ENCODE measurements at regions not wholly inside any gene's neighbourhood (a gene's known extent, or its start where the extent isn't known, plus 50 kb on each side); places are given as distances from the start of the nearest gene placed in this dataset.

DNA sequence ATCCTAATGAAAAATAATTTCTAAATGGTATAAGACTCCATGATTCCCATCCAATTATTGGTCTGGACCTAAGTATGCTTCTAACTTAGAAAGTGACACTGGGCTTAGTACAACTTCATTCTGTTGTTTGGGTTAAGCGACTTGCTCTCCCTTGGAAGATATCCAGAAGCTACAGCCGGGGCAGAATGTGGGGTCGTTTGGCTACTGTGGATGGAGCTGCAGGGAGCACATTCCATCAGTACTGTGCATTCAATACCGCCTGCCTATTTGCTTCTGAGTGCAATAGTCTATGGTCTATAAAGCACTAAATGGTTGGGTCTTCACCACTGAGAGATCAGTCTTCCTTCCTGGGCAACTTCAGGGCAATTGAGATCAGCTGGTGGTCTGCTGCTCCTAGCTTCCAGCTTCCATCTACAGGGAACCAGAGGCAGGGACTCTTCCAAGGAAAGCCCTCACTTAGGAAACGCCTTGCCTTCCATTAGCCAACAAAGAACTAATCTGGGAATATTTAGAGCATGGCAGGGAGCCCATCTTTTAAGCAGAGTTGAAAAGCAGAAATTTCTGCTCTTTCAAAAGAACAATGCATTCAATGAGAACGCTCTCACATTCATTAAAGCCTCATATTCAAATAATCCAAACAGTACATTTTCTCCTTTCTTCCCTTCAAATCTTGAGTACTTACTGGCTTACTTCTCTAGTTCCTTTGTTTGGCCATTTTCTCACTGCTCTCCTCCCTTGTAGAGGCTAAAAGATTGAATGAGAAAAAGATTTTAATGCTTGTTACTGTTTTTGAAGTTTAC, 1049.9 kb upstream of the TENM3 start:
- Histone ChIP-seq H3K9ac (ENCODE audit: low read length in 3 of 3) (no peak overlapping the region), H3K27ac (ENCODE audit: low read depth in 2 of 2, low read length in 2 of 2) (no peak overlapping the region), H3K9me3 (ENCODE audit: control insufficient read depth in 2 of 3, insufficient read depth in 1 of 3, low read length in 3 of 3) (no peaks in the 10 kb centered on the region), H3K36me3 (ENCODE audit: control insufficient read depth in 2 of 3, insufficient read depth in 3 of 3, low read length in 3 of 3) (no peaks in the 10 kb centered on the region), H3K4me1 (ENCODE audit: control insufficient read depth in 2 of 3, insufficient read depth in 2 of 3, low read depth in 1 of 3, low read length in 3 of 3) (no peaks in the 10 kb centered on the region), H3K27me3 (ENCODE audit: control insufficient read depth, insufficient read depth, low read length) (no peaks in the 10 kb centered on the region), H3K4me3 (ENCODE audit: low read length in 3 of 3) (no peak overlapping the region)
- intact Hi-C loops (cut with DNase I): no loop called here
- FAIRE-seq (no peak), DNase-seq (peak in 3 of 5 donors; percentile 17 to 69 (median 25))
- TF ChIP-seq, protein P1, sequence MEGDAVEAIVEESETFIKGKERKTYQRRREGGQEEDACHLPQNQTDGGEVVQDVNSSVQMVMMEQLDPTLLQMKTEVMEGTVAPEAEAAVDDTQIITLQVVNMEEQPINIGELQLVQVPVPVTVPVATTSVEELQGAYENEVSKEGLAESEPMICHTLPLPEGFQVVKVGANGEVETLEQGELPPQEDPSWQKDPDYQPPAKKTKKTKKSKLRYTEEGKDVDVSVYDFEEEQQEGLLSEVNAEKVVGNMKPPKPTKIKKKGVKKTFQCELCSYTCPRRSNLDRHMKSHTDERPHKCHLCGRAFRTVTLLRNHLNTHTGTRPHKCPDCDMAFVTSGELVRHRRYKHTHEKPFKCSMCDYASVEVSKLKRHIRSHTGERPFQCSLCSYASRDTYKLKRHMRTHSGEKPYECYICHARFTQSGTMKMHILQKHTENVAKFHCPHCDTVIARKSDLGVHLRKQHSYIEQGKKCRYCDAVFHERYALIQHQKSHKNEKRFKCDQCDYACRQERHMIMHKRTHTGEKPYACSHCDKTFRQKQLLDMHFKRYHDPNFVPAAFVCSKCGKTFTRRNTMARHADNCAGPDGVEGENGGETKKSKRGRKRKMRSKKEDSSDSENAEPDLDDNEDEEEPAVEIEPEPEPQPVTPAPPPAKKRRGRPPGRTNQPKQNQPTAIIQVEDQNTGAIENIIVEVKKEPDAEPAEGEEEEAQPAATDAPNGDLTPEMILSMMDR (IDR thresholded peaks at IDR 0.05; ENCODE audit: borderline replicate concordance, extremely low read depth, insufficient read depth): no peak

DNA sequence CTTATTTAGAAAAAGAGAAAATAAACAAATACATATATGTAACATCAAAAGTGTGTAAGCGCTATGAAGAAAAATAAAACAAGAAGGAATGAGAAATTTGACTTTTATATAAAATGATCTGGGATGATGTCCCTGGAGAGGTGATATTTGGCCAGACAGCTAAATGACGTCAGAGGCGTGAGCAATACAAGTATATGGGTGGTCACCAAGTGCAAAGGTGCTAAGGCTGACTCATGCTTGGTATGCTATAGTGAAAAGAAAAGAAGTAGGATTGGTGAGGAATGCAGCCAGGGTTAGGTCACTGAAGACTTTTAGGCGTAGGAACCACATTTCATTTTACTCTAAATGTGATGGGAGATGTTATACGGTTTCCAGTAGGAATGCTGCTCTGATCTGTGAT, 1049.1 kb upstream of the TENM3 start:
- TF ChIP-seq, protein P1 (IDR thresholded peaks at IDR 0.05; ENCODE audit: borderline replicate concordance, extremely low read depth, insufficient read depth): no peak
- FAIRE-seq (no peak), DNase-seq (no peak)
- Histone ChIP-seq H3K4me1 (ENCODE audit: control insufficient read depth in 2 of 3, insufficient read depth in 2 of 3, low read depth in 1 of 3, low read length in 3 of 3) (no peaks in the 10 kb centered on the region), H3K9ac (ENCODE audit: low read length in 3 of 3) (no peak overlapping the region), H3K9me3 (ENCODE audit: control insufficient read depth in 2 of 3, insufficient read depth in 1 of 3, low read length in 3 of 3) (no peaks in the 10 kb centered on the region), H3K36me3 (ENCODE audit: control insufficient read depth in 2 of 3, insufficient read depth in 3 of 3, low read length in 3 of 3) (no peaks in the 10 kb centered on the region), H3K27me3 (ENCODE audit: control insufficient read depth, insufficient read depth, low read length) (no peaks in the 10 kb centered on the region), H3K4me3 (ENCODE audit: low read length in 3 of 3) (no peak overlapping the region), H3K27ac (ENCODE audit: low read depth in 2 of 2, low read length in 2 of 2) (no peak overlapping the region)
- intact Hi-C loops (cut with DNase I): no loop called here

DNA sequence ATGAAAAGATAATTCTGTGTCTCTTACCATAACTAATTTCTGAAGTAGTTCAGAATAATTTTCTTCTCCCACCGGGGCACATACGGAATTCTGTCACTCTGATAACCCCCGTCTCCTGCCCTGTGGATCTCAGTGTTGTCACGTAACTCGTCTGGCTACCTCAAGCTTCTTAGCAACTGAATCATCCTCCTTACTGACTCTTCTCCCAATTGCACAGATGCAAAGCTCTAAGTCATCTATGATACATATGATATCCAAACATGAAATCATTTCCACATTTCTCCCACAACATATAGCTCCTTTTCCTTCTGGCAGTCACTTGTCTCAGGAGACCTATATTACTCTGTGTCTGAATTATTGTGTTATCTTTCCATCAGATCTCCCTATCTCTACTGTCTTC, 1043.1 kb upstream of the TENM3 start:
- FAIRE-seq (no peak), DNase-seq (no peak)
- Histone ChIP-seq H3K9ac (ENCODE audit: low read length in 3 of 3) (no peak overlapping the region), H3K4me1 (ENCODE audit: control insufficient read depth in 2 of 3, insufficient read depth in 2 of 3, low read depth in 1 of 3, low read length in 3 of 3) (no peaks in the 10 kb centered on the region), H3K4me3 (ENCODE audit: low read length in 3 of 3) (no peak overlapping the region), H3K27ac (ENCODE audit: low read depth in 2 of 2, low read length in 2 of 2) (no peak overlapping the region), H3K27me3 (ENCODE audit: control insufficient read depth, insufficient read depth, low read length) (no peaks in the 10 kb centered on the region), H3K9me3 (ENCODE audit: control insufficient read depth in 2 of 3, insufficient read depth in 1 of 3, low read length in 3 of 3) (no peaks in the 10 kb centered on the region), H3K36me3 (ENCODE audit: control insufficient read depth in 2 of 3, insufficient read depth in 3 of 3, low read length in 3 of 3) (no peaks in the 10 kb centered on the region)
- TF ChIP-seq, protein P1 (IDR thresholded peaks at IDR 0.05; ENCODE audit: borderline replicate concordance, extremely low read depth, insufficient read depth): no peak
- intact Hi-C loops (cut with DNase I): no loop called here

All from kidney (tissue), 13 donors.